Naive thymus-derived CD8-positive, alpha-beta T cell (primary cell): ENCODE measurements at regions not wholly inside any gene's neighbourhood (a gene's known extent, or its start where the extent isn't known, plus 50 kb on each side); places are given as distances from the start of the nearest gene placed in this dataset.

Experiments used
- ATAC-seq, 2 donors: fragments of 150-1000 bp; cut with Tn5 transposase in 1 of 2; sonication (Bioruptor Pico), chemical (Tn5 transposase) in 1 of 2; 1 replicate in 1 of 2; 2 replicates in 1 of 2; pipeline ENCODE4 v1.10.0; 2021; ENCODE audit warnings: mild to moderate bottlenecking in 2 of 2, moderate library complexity in 2 of 2
- POLR2A ChIA-PET: fragments of 350-600 bp; sonication (Branson Sonifier 250); formaldehyde crosslinking; loops from one replicate; lab custom pipeline; 2021; ENCODE audit warnings: antibody characterized with exemption; lab: Charles Lee
- DNase-seq, 10 donors: peaks; one replicate each; pipeline versions ENCODE4 v3.0.0 to v3.0.0-alpha.2; 2020 to 2022
- H3K27ac Mint-ChIP-seq, 10 donors: one replicate each; pipeline ENCODE4 v1.8.0; 2020 to 2022; ENCODE audit warnings: mild to moderate bottlenecking in 10 of 10, mixed read lengths in 10 of 10, moderate library complexity in 4 of 10, inconsistent platforms in 1 of 10
- H3K27me3 Mint-ChIP-seq, 5 donors: one replicate each; pipeline ENCODE4 v1.8.0; 2021 to 2022; ENCODE audit warnings: mixed read lengths in 5 of 5
- H3K36me3 Mint-ChIP-seq, 3 donors: one replicate each; pipeline ENCODE4 v1.8.0; 2020 to 2022; ENCODE audit warnings: mixed read lengths in 3 of 3, mild to moderate bottlenecking in 2 of 3, inconsistent platforms in 1 of 3
- H3K4me1 Mint-ChIP-seq, 4 donors: one replicate each; pipeline ENCODE4 v1.8.0; 2021 to 2022; ENCODE audit warnings: mixed read lengths in 4 of 4
- H3K4me3 Mint-ChIP-seq, 10 donors: one replicate each; pipeline ENCODE4 v1.8.0; 2020 to 2022; ENCODE audit warnings: mild to moderate bottlenecking in 10 of 10, mixed read lengths in 10 of 10, moderate library complexity in 6 of 10, inconsistent platforms in 1 of 10
- H3K9me3 Mint-ChIP-seq, 9 donors: one replicate each; pipeline ENCODE4 v1.8.0; 2020 to 2022; ENCODE audit warnings: mixed read lengths in 9 of 9, mild to moderate bottlenecking in 3 of 9, inconsistent platforms in 1 of 9, moderate library complexity in 1 of 9

- Mint-ChIP-seq H3K36me3 (no peaks in the 10 kb centered on the region), H3K4me1 (peaks cover 0 to 1% (median 0%) of the 10 kb centered on the region in 4 donors), H3K4me3 (no peak overlapping the region), H3K27ac (no peak overlapping the region), H3K9me3 (no peaks in the 10 kb centered on the region), H3K27me3 (peaks cover 21 to 73% (median 45%) of the 10 kb centered on the region in 5 donors)
- POLR2A ChIA-PET = no interaction called here
- ATAC-seq (no peak), DNase-seq (no peak)
Measured at GRCh38 chr1:36731226-36732014, 248.7 kb upstream of the CSF3R start.

DNA sequence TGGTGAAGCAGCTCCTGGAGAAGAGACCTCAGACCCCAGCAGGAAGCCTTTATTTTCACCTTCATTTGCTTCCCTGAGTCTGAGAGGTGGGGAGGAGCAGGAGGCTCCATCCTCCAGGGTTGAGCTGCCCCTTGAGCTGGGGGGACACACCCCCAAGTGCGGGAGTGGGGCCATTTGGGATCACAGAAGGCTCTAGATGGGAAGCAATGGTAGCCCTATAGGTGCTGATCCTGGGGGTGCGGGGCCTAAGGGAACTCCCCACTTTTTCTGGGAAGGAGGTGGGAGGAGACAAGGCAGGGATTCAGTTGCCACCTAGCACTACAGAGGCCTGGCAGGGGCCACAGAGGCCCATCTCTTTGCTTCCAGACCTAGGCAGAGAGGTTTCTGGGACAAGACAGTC is 247.9 kb upstream of the CSF3R start:
- Mint-ChIP-seq H3K4me1 (peaks cover 0 to 1% (median 0%) of the 10 kb centered on the region in 4 donors), H3K9me3 (no peaks in the 10 kb centered on the region), H3K4me3 (no peak overlapping the region), H3K36me3 (no peaks in the 10 kb centered on the region), H3K27ac (no peak overlapping the region), H3K27me3 (peaks cover 21 to 67% (median 43%) of the 10 kb centered on the region in 5 donors)
- POLR2A ChIA-PET = no interaction called here
- no peak for ATAC-seq
- no peak for DNase-seq

- Mint-ChIP-seq H3K4me1 (no peaks in the 10 kb centered on the region), H3K4me3 (no peak overlapping the region), H3K27ac (no peak overlapping the region), H3K36me3 (no peaks in the 10 kb centered on the region), H3K9me3 (no peaks in the 10 kb centered on the region), H3K27me3 (peaks cover 14 to 61% (median 37%) of the 10 kb centered on the region in 5 donors)
- POLR2A ChIA-PET = no interaction called here
- ATAC-seq (no peak), DNase-seq (no peak)
Measured at GRCh38 chr1:36729716-36730510, 247.2 kb upstream of the CSF3R start.

DNA sequence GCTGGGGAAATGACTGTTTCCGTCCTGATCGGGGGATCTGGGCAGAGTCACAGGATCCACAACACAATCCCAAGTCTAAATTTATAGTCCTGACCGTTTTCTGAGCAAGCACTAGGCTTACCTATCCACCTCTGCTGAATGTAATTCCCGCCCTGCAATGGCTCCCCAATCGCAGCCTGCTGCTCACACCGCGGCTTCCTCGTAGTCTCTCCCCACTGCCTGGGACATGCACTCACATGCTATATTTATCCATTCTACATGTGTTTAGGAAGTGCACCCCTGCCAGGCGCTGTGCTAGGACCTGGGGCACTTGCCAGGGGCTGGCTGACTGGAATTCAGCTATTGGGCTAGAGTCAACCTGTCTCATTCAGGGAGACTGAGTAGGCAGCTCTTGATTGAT is 246.6 kb upstream of the CSF3R start:
- Mint-ChIP-seq H3K4me3 (no peak overlapping the region), H3K36me3 (no peaks in the 10 kb centered on the region), H3K4me1 (no peaks in the 10 kb centered on the region), H3K27ac (no peak overlapping the region), H3K27me3 (peaks cover 9 to 54% (median 30%) of the 10 kb centered on the region in 5 donors), H3K9me3 (no peaks in the 10 kb centered on the region)
- no peak for DNase-seq
- POLR2A ChIA-PET = no interaction called here
- ATAC-seq = no peak

DNA sequence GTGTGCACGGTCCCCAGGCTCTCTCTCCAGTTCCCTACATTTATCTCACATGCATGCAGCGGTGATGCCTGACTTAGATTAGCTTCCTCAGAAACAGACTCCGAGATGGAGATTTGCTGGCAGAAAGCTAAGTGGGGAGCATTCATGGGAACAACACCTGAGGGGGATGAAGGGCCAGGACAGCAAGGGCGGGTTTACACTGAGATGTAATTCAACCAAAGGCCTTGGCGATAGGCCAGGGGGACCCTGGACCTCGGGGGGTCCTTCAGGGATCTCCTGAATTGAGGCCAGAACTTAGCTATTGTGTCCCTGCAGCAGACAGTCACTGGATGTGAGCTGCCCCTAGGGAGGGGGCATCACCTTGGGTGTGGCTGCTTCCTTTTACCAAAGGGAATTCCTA is 246.1 kb upstream of the CSF3R start:
- POLR2A ChIA-PET = no interaction called here
- H3K27ac Mint-ChIP-seq = no peak overlapping the region
- H3K9me3 Mint-ChIP-seq = no peaks in the 10 kb centered on the region
- H3K4me3 Mint-ChIP-seq = no peak overlapping the region
- H3K36me3 Mint-ChIP-seq = no peaks in the 10 kb centered on the region
- no peak for DNase-seq
- no peaks in the 10 kb centered on the region for H3K4me1 Mint-ChIP-seq
- no peak for ATAC-seq
- H3K27me3 Mint-ChIP-seq = peaks cover 7 to 50% (median 28%) of the 10 kb centered on the region in 5 donors

- POLR2A ChIA-PET = no interaction called here
- H3K4me3 Mint-ChIP-seq = no peak overlapping the region
- H3K27ac Mint-ChIP-seq = no peak overlapping the region
- no peaks in the 10 kb centered on the region for H3K9me3 Mint-ChIP-seq
- H3K36me3 Mint-ChIP-seq = no peaks in the 10 kb centered on the region
- no peaks in the 10 kb centered on the region for H3K4me1 Mint-ChIP-seq
- H3K27me3 Mint-ChIP-seq = peaks cover 10 to 56% (median 29%) of the 10 kb centered on the region in 5 donors
- DNase-seq (no peak), ATAC-seq (no peak)
Measured at GRCh38 chr1:36728051-36728450, 245.3 kb upstream of the CSF3R start.

- Mint-ChIP-seq H3K27ac (no peak overlapping the region), H3K27me3 (peaks cover 12 to 56% (median 30%) of the 10 kb centered on the region in 5 donors), H3K9me3 (no peaks in the 10 kb centered on the region), H3K4me1 (no peaks in the 10 kb centered on the region), H3K4me3 (no peak overlapping the region), H3K36me3 (no peaks in the 10 kb centered on the region)
- DNase-seq = no peak
- POLR2A ChIA-PET = no interaction called here
- ATAC-seq = no peak
Measured at GRCh38 chr1:36725151-36725550, 242.4 kb upstream of the CSF3R start.

DNA sequence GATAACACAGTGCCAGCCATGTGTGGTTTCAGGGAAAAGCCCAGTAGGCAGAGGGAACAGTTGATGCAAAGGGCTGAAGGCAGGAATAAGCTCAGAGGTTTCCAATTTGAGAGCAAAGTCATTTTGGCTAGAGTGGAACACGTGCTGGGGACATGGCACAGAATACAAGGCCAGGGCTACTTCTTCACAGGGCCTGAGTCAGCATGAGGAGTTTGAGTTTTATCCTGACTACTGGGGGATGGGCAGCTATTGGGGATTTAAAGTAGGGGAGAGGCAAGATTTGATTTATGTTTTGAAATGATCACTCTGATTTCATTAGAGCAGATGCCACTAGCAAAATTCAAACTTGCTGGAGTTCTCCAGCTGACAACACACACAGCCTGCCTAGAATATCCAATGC is 241.1 kb upstream of the CSF3R start:
- ATAC-seq = no peak
- Mint-ChIP-seq H3K4me3 (no peak overlapping the region), H3K36me3 (no peaks in the 10 kb centered on the region), H3K4me1 (no peaks in the 10 kb centered on the region), H3K27ac (no peak overlapping the region), H3K9me3 (no peaks in the 10 kb centered on the region), H3K27me3 (peaks cover 12 to 43% (median 27%) of the 10 kb centered on the region in 5 donors)
- DNase-seq = no peak
- POLR2A ChIA-PET = no interaction called here

GRCh38 chr1:36722871-36723270 is 240.2 kb upstream of the CSF3R start:
- Mint-ChIP-seq H3K36me3 (no peaks in the 10 kb centered on the region), H3K4me1 (no peaks in the 10 kb centered on the region), H3K27me3 (peaks cover 10 to 39% (median 23%) of the 10 kb centered on the region in 5 donors), H3K4me3 (no peak overlapping the region), H3K9me3 (no peaks in the 10 kb centered on the region), H3K27ac (peak overlapping the region in 1 of 10 donors; percentile 39)
- no peak for ATAC-seq
- DNase-seq = no peak
- POLR2A ChIA-PET = no interaction called here

DNA sequence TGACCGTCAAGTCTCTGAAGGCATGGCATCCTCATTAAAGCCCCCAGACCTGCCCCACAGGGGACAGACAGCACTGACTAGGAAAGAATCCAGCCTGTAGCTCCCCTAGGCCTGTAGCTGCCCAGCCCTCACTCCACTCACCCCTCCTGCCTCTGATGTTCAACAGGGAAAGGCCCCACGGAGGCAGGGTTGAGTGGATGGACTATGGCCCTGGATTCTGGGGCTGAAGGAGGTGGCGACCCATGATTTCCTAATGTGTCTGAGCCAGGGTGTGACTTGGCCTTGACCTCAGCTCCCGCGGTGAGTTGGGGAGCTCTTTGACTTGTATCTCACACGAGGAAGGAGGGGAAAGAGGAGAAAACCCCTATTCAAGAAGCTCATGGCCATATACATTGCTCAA is 238.5 kb upstream of the CSF3R start:
- Mint-ChIP-seq H3K27ac (no peak overlapping the region), H3K4me3 (no peak overlapping the region), H3K27me3 (peaks cover 12 to 48% (median 24%) of the 10 kb centered on the region in 5 donors), H3K36me3 (no peaks in the 10 kb centered on the region), H3K9me3 (no peaks in the 10 kb centered on the region), H3K4me1 (no peaks in the 10 kb centered on the region)
- DNase-seq = no peak
- no peak for ATAC-seq
- POLR2A ChIA-PET = no interaction called here

DNA sequence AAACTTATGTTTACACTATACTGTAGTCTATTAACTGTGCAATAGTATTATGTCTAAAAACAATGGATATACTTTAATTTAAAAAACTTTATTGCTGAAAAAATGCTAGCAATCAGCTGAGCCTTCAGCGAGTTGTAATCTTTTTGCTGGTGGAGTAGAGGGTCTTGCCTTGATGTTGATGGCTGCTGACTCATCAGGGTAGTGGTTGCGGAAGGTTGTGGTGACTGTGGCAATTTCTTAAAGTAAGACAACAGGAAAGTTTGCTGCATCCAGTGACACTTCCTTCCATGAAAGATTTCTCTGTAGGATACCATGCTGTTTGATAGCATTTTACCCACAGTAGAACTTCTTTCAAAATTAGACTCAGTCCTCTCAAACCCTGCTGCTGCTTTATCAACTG is 234.7 kb upstream of the CSF3R start:
- H3K9me3 Mint-ChIP-seq = no peaks in the 10 kb centered on the region

GRCh38 chr1:36715797-36716196 is 233.1 kb upstream of the CSF3R start:
- H3K4me1 Mint-ChIP-seq = no peaks in the 10 kb centered on the region
- no peak overlapping the region for H3K4me3 Mint-ChIP-seq
- H3K9me3 Mint-ChIP-seq = no peaks in the 10 kb centered on the region
- H3K36me3 Mint-ChIP-seq = no peaks in the 10 kb centered on the region
- H3K27me3 Mint-ChIP-seq = peaks cover 14 to 56% (median 32%) of the 10 kb centered on the region in 5 donors
- ATAC-seq = no peak
- no peak overlapping the region for H3K27ac Mint-ChIP-seq
- POLR2A ChIA-PET = no interaction called here
- no peak for DNase-seq

More for the DNA sequence above, 234.7 kb upstream of the CSF3R start:
- H3K27me3 Mint-ChIP-seq = peaks cover 12 to 56% (median 37%) of the 10 kb centered on the region in 5 donors
- POLR2A ChIA-PET = no interaction called here
- no peaks in the 10 kb centered on the region for H3K4me1 Mint-ChIP-seq
- no peak overlapping the region for H3K27ac Mint-ChIP-seq
- H3K36me3 Mint-ChIP-seq = no peaks in the 10 kb centered on the region
- H3K4me3 Mint-ChIP-seq = no peak overlapping the region
- DNase-seq = no peak
- ATAC-seq = no peak

- ATAC-seq = no peak
- H3K4me1 Mint-ChIP-seq = no peaks in the 10 kb centered on the region
- DNase-seq = no peak
- no peak overlapping the region for H3K4me3 Mint-ChIP-seq
- POLR2A ChIA-PET = no interaction called here
- no peaks in the 10 kb centered on the region for H3K9me3 Mint-ChIP-seq
- peaks cover 14 to 67% (median 32%) of the 10 kb centered on the region in 5 donors for H3K27me3 Mint-ChIP-seq
- H3K36me3 Mint-ChIP-seq = no peaks in the 10 kb centered on the region
- no peak overlapping the region for H3K27ac Mint-ChIP-seq
Measured at GRCh38 chr1:36714301-36714700, 231.6 kb upstream of the CSF3R start.
